IPS-18c (cell line): ENCODE measurements at regions not wholly inside any gene's neighbourhood (a gene's known extent, or its start where the extent isn't known, plus 50 kb on each side); places are given as distances from the start of the nearest gene placed in this dataset.

ENCODE experiments used
- H3K4me3 ChIP-seq: 2 replicates; pipeline ENCODE4 v1.7.0; 2013; ENCODE audit warnings: low read depth, mild to moderate bottlenecking, low read length, moderate library complexity; ENCODE audit not compliant: insufficient read depth
- H3K9me3 ChIP-seq: one replicate; pipeline ENCODE4 v1.6.1; 2013; ENCODE audit warnings: mild to moderate bottlenecking, low read length, moderate library complexity; ENCODE audit not compliant: control insufficient read depth, insufficient read depth

DNA sequence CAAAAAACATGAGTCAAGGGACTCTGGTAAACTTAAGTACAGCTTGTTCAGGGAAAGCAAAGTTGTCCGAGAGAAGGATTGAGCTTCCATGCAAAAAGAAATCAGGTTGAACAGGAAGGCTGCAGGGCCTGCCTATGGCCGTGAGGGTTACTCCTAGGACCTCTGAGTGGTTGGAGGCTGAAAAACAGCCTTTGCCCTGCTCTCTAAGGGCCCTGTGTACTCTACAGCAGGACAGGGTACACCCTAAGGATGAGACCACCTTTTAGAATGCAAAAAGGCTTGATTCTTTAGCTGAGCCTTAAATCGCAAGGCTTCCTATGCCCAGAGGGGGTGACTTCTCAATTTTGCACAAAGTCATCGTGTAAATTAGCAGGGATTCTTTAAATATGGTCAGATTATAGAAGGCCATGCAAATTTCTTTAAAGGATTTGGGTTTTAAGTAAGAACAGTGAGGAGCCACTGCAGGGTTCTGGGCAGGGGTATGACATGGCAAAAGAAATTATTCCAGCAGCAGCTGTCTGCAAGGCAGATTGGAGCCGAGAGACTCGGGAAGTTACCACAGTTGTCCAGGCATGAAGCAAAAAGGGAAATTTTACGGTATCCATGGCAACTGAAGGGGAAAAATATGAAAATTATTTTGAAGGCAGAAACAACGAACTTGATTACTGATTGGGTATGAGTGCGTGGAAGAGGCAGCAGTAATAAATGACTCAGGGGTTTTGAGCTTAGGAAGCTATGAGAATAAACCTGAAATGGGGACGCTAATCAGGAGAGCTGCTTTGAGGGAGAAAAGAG lies 91.8 kb downstream of the FAM76B start:
- H3K9me3 ChIP-seq = no peaks in the 10 kb centered on the region
- no peak overlapping the region for H3K4me3 ChIP-seq

DNA sequence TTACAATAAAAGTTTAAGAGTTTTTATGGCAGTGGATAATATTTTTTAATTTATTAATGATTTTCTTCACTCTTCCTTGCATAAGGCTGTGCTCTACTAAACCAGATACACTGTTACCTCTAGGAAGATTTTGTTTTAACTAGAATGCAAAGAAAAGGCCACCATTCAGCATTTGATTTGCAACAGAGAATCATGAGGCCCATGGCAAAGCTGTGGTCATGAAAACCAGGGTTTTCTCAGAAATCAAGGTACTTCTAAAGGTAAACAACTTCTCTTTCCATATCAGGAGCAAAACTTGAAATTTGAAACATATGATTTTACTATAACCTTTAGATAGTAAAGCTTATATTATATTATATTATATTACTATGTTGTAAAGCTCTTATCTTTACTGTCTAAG lies 94.4 kb downstream of the FAM76B start:
- Histone ChIP-seq H3K9me3 (no peaks in the 10 kb centered on the region), H3K4me3 (no peak overlapping the region)

DNA sequence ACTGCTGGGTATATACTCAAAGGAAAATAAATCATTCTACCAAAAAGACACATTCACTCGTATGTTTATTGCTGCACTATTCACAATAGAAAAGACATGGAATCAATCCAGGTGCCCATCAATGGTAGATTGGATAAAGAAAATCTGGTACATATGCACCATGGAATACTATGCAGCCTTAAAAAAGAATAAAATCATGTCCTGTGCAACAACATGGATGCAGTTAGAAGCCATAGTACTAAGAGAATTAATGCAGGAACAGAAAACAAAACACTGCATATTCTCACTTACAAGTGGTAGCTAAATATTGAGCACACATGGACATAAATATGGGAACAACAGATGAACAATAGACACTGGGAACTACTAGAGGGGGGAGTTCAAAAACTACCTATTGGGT lies 96.3 kb downstream of the FAM76B start:
- H3K9me3 ChIP-seq = no peaks in the 10 kb centered on the region
- H3K4me3 ChIP-seq = no peak overlapping the region

- no peaks in the 10 kb centered on the region for H3K9me3 ChIP-seq
- H3K4me3 ChIP-seq = no peak overlapping the region
These were observed 96.9 kb downstream of the FAM76B start for GRCh38 chr11:95692526-95693260.

GRCh38 chr11:95690100-95690499 lies 99.5 kb downstream of the FAM76B start:
- H3K4me3 ChIP-seq = no peak overlapping the region
- H3K9me3 ChIP-seq = no peaks in the 10 kb centered on the region

DNA sequence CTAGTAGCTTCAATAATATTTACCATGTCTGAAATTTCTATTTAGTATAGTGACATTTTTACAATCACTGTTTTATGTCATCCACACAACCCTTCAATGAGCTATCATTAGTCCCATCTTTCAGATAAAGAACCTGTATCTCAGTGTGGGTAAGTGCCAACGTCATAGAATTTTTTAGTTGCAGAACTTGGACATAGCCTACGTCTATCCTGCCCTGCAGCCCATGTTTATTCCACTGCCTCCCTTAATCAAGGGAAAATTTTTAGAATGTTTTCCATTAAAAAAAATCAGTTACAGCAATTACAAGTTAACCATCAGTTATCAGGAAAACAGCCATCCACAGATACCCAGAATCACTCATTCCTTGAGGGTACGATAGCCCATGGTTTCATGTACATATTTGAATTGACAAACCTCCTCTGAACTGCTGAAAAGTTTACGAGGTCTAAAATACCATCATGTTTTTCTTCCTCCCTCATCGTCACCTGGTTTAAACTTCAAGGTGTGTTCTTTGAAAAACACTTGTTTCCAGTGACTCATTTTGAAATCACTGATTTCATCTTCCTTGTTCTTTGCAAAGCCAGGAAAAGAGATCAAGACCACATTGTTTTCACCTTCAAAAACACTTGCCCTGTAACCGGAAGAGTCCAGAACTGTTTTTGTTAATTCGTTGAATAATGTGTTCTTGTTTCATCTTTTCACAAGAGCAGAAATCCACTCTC lies 100.9 kb downstream of the FAM76B start:
- H3K9me3 ChIP-seq = no peaks in the 10 kb centered on the region
- H3K4me3 ChIP-seq = no peak overlapping the region

DNA sequence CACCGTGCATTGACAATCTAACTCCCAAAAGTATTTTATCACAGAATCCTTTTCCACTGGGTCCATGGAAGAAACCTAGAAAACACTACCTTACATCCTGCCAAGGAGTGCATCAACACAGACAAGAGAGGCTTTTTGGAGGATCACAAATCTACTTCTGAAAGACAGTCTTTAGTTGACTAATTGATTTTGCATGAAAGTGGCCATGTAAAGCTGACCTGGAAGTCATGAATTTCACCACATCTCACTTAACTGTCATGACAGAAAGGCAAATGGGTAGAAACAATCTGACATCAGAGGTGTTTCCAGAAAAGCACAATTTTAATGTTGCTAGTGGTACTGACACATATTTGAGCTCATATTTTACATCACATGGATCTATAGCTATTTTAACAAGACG lies 101.6 kb downstream of the FAM76B start:
- H3K4me3 ChIP-seq = no peak overlapping the region

GRCh38 chr11:95686265-95686664 lies 103.3 kb downstream of the FAM76B start:
- H3K4me3 ChIP-seq = no peak overlapping the region
- no peaks in the 10 kb centered on the region for H3K9me3 ChIP-seq

More for the DNA sequence above, 101.6 kb downstream of the FAM76B start:
- no peaks in the 10 kb centered on the region for H3K9me3 ChIP-seq

DNA sequence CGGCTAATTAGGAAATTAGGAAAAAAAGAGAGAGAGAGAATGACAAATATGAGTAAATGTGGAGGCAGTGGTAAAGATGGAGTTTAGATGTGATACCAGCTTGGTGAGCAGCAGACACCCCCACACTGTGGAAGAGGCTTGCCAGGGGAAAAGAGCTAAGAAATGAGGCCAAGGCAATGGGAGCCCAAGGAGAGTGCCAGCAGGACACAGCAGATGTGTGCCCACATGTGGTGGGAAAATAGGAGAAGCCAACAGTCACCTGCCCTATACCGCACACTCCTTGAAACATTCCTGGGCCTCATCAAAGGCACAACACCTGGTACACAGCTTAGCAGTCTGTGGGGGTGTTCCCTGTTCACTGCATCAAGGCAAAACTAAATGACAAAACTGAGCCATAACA lies 104.9 kb downstream of the FAM76B start:
- no peaks in the 10 kb centered on the region for H3K9me3 ChIP-seq
- no peak overlapping the region for H3K4me3 ChIP-seq

DNA sequence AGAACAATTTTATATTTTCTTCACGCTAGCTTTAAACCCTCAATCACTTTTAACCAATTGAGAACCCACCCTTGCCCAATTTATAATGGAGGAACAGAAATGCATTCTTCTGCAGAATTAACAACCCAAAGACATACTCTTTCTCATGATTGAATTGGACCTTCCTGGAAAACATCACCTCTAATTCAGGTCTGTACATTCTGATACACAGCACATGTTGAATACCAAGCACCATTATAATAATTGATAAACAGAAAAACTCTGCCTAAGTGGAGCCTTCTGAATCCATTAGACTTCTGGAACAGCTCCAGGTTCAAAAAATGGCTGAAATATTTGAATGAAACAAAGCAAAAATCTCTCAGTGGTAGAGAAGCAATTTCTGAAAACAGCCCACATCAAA lies 105.4 kb downstream of the FAM76B start:
- Histone ChIP-seq H3K4me3 (no peak overlapping the region), H3K9me3 (no peaks in the 10 kb centered on the region)

- H3K9me3 ChIP-seq = no peaks in the 10 kb centered on the region
- H3K4me3 ChIP-seq = no peak overlapping the region
These were observed 107.0 kb downstream of the FAM76B start for GRCh38 chr11:95682552-95682951.

- H3K9me3 ChIP-seq = no peaks in the 10 kb centered on the region
These were observed 109.2 kb downstream of the FAM76B start for GRCh38 chr11:95680169-95680929.

DNA sequence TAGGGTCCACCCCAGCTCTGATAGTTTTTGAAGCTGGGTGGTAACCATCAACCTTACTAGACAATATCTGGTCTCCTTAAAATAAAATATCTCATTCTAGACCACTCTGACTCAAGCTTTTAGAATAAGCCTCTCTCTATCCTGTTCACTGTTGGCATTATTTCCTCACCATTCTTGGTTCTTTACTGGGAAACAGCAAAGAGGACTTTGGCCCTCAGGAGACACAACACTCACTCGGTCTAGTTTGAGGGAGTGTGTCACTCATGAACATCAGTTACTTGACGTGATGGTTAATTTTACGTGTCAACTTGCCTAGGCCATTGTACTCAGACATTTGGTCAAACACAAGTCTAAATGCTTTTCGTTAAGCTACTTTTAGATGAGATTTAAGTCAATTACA lies 110.6 kb downstream of the FAM76B start:
- H3K9me3 ChIP-seq = no peaks in the 10 kb centered on the region
- H3K4me3 ChIP-seq = no peak overlapping the region

More at GRCh38 chr11:95680169-95680929, 109.2 kb downstream of the FAM76B start:
- no peak overlapping the region for H3K4me3 ChIP-seq

DNA sequence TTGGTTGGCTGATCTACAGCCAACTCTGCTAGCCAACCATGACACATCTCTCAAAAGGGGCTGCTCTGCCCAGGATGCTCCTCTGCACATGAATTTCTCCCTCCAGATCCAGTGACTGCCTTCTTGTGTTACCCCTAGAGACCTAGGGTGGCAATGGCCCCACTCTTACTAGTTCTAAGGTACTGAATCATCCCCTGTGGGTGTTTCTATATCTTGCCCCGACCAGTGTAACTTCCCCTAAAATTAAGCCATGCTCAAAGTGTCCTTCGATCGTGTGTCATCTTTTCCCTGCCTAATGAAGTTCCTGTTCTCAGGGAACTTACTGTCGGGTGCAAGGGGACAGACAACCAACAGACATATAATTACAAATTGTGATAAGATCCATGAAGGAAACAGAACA lies 113.3 kb downstream of the FAM76B start:
- no peaks in the 10 kb centered on the region for H3K9me3 ChIP-seq
- no peak overlapping the region for H3K4me3 ChIP-seq

- Histone ChIP-seq H3K9me3 (no peaks in the 10 kb centered on the region), H3K4me3 (no peak overlapping the region)
These were observed 114.0 kb downstream of the FAM76B start for GRCh38 chr11:95675585-95675984.

DNA sequence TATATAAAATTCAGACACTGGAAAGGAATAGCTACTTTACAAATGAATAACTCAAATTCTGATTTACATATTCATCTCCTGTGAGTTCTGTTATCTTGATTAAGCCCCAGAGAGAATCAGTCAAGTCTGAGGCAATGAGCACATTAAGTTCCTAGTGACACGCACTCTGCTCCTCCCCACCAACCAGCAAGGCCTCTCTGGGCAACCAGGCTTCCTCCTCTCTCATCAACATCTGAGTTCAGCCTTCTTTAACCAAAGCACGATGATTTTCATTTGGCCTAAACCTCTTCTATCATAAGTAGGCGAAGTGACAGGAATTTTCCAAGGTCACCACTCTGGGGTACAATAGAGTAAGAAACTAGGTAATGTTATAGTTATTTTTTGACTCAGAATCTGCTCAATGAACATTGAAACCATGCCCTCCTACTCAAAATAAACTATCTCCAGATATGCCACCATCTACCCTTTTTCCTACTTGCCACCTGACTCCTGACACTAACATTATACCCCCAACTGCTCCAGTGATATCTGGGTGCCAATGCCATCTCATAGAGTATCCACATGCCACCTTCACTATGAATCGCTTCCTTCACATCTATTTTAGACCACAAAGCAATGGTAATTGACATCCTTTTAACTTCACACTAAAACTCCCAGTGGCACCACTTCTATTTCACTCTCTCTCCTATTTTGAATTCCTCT lies 114.8 kb downstream of the FAM76B start:
- Histone ChIP-seq H3K9me3 (no peaks in the 10 kb centered on the region), H3K4me3 (no peak overlapping the region)

DNA sequence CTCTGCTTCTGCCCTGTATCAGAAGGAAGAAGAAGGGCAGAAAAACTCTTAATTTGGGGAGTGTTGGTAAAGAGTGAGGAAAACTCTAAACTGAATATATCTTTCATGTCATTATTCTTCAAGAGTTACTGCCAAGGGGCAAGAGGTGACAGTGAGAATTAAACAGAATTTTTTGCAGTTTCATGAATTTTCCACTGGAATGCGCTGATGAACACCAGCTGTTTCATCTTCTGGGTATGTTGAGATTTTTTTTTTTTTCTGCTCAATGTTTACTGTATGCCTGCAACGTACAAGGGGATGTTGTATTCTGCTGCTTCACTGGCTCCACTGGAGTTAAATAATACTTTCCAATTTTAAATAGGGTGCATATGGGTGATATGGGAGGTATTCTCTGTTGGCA lies 117.8 kb downstream of the FAM76B start:
- H3K9me3 ChIP-seq = no peaks in the 10 kb centered on the region

More for the DNA sequence above, 117.8 kb downstream of the FAM76B start:
- no peak overlapping the region for H3K4me3 ChIP-seq
